Muscle of back (tissue), 3 donors: ENCODE measurements at regions not wholly inside any gene's neighbourhood (a gene's known extent, or its start where the extent isn't known, plus 50 kb on each side); places are given as distances from the start of the nearest gene placed in this dataset.
A peak's percentile ranks its signal among the peaks of the same experiment; 100 is the strongest.
"Not testable (repeated sequence)": the region's sequence is repeated elsewhere in the genome, so short reads cannot be mapped to it uniquely, and the experiment has no call there.

Experiments used
- DNase-seq, 3 donors: peaks; one replicate each; pipeline versions ENCODE4 v3.0.0 to v3.0.0-alpha.2; 2013

GRCh38 chr3:94607778-94608177 is 544.9 kb downstream of the NSUN3 start:
- DNase-seq = no peak

GRCh38 chr3:94609908-94610307 is 547.0 kb downstream of the NSUN3 start:
- DNase-seq = no peak

GRCh38 chr3:94611596-94611995 is 548.7 kb downstream of the NSUN3 start:
- DNase-seq = no peak

- DNase-seq = no peak
Observed at GRCh38 chr3:94612631-94613030, 549.8 kb downstream of the NSUN3 start.

GRCh38 chr3:94614192-94614591 is 551.3 kb downstream of the NSUN3 start:
- no peak for DNase-seq

- no peak for DNase-seq
Observed at GRCh38 chr3:94615275-94616065, 552.6 kb downstream of the NSUN3 start.

GRCh38 chr3:94616833-94617232 is 554.0 kb downstream of the NSUN3 start:
- DNase-seq = peak in 1 of 3 donors; percentile 5

GRCh38 chr3:94617312-94617711 is 554.5 kb downstream of the NSUN3 start:
- no peak for DNase-seq

- DNase-seq = no peak
Observed at GRCh38 chr3:94619643-94620042, 556.8 kb downstream of the NSUN3 start.

GRCh38 chr3:94626573-94626972 is 563.7 kb downstream of the NSUN3 start:
- no peak for DNase-seq

GRCh38 chr3:94627689-94628088 is 564.8 kb downstream of the NSUN3 start:
- DNase-seq = no peak

GRCh38 chr3:94643400-94643799 is 580.5 kb downstream of the NSUN3 start:
- DNase-seq = no peak

- no peak for DNase-seq
Observed at GRCh38 chr3:94645790-94646189, 582.9 kb downstream of the NSUN3 start.

- DNase-seq = no peak
Observed at GRCh38 chr3:94647131-94647530, 584.3 kb downstream of the NSUN3 start.

- DNase-seq = not testable (repeated sequence)
Observed at GRCh38 chr3:94648270-94649180, 585.7 kb downstream of the NSUN3 start.

GRCh38 chr3:94654096-94654495 is 591.2 kb downstream of the NSUN3 start:
- DNase-seq = no peak

GRCh38 chr3:94665922-94666321 is 603.1 kb downstream of the NSUN3 start:
- no peak for DNase-seq

GRCh38 chr3:94671078-94671477 is 608.2 kb downstream of the NSUN3 start:
- DNase-seq = no peak

- peak in 2 of 3 donors; percentile 6 to 23 for DNase-seq
Observed at GRCh38 chr3:94673876-94674275, 611.0 kb downstream of the NSUN3 start.

- DNase-seq = no peak
Observed at GRCh38 chr3:94686208-94686607, 623.3 kb downstream of the NSUN3 start.

GRCh38 chr3:94693997-94694640 is 631.3 kb downstream of the NSUN3 start:
- no peak for DNase-seq

- DNase-seq = no peak
Observed at GRCh38 chr3:94694894-94695293, 632.0 kb downstream of the NSUN3 start.
